Stimulated activated CD4-positive, alpha-beta T cell treated with anti-CD3 and anti-CD28 coated beads, Interleukin-1b, Interleukin-23, amount 100 ng/mL, for 48 hours (primary cell): ENCODE measurements at regions not wholly inside any gene's neighbourhood (a gene's known extent, or its start where the extent isn't known, plus 50 kb on each side); places are given as distances from the start of the nearest gene placed in this dataset.
"Not testable (repeated sequence)": the region's sequence is repeated elsewhere in the genome, so short reads cannot be mapped to it uniquely, and the experiment has no call there.

ENCODE experiments used
- DNase-seq: peaks from one replicate; pipeline ENCODE4 v3.0.0-alpha.2; 2020

DNA sequence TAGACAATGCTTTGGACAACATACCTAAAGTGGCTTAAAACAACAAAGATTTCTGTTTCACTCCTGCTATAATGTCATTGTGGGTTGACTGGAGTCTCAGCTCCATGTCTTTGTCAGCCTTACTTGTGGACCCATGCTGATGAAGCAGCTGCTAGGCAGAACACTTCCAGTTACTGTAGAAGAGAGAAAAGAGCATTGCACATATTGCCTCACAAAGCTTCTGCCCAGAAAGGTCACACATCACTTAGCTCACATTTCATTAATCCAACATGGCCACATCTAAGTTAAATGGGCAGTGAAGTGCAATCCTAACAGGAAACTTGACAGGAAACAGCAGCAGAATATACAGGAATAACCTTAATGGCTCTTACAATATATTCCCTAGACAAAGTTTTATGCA, 480.5 kb upstream of the HTR1E start:
- DNase-seq: no peak

- no peak for DNase-seq
Measured at GRCh38 chr6:86453232-86453631, 484.1 kb upstream of the HTR1E start.

GRCh38 chr6:86448398-86448797, 488.9 kb upstream of the HTR1E start:
- DNase-seq: no peak

DNA sequence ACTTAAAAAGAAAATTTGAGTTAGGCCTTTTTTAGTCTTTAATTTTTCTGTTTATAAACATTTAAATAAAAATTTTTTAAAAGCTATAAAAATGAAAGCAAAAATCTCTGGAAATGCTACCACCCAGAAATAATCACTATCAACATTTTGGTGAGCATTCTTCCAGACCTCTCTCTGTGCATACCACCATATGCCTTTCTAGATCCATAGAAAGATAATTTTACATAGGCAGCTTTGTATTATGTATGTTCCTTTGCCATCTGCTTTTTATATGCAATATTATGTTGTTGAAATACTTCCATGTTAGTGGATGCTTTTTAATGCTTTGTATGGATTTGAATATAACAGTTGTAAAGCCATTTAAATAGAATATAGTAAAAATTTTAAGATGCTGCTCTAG, 496.7 kb upstream of the HTR1E start:
- no peak for DNase-seq

- no peak for DNase-seq
Measured at GRCh38 chr6:86423571-86423970, 513.8 kb upstream of the HTR1E start.

GRCh38 chr6:86412057-86412456, 525.3 kb upstream of the HTR1E start:
- no peak for DNase-seq

GRCh38 chr6:86407128-86407527, 530.2 kb upstream of the HTR1E start:
- no peak for DNase-seq

DNA sequence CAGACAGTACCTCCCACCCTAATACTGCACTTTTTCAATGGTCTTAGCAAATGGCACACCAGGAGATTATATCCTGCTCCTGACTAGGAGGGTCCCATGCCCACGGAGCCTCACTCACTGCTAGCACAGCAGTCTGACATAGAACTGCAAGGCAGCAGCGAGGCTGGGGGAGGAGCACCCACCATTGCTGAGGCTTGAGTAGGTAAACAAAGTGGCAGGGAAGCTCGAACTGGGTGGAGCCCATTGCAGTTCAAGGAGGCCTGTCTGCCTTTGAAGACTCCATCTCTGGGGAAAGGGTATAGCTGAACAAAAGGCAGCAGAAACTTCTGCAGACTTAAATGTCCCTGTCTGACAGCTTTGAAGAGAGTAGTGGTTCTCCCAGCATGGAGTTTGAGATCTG, 544.5 kb upstream of the HTR1E start:
- DNase-seq: not testable (repeated sequence)

DNA sequence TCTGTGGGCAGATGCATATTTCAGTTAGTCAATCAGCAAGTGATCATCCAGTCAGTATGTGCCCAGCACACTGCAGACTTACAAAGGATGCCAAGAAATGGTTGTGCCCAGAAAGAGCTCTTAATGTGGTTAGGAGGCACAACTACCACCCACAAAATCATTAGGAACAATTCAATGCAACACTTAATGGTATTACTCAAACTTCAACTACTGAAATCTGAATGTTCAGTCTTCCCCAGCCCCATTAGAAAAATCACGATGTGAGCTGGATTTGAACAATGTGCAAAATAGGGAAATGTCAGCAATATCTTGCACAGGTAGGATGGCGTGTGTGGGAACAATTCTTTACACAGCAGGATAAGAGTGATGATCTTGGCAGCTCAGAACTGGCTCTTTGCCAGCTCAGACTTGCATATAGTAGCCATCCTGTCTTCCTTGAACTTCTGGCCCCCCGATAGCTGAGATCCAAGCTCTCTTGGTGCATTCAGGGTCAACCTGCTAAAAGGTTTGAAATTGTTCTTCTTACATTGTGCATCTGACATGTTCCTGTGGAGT, 556.7 kb upstream of the HTR1E start:
- no peak for DNase-seq

DNA sequence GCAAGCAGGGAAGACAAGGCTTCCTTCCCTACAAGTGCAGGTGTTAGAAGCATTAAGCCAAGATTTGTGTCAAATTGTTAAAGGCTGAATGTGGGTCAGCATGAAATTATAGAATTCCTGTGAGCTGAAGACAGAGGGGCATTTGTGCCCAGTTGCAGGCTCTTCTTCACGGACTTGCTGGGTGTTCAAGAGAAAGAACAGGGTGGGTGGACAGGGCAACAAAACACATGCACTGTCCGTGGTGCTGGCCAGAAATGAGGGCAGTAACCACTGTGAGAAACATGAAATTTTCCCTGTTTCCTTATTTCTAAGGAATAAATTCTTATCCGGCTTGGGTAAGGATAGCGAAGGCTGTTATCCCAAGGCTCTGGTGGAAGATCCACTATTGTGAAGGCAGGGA, 579.5 kb upstream of the HTR1E start:
- DNase-seq: no peak

DNA sequence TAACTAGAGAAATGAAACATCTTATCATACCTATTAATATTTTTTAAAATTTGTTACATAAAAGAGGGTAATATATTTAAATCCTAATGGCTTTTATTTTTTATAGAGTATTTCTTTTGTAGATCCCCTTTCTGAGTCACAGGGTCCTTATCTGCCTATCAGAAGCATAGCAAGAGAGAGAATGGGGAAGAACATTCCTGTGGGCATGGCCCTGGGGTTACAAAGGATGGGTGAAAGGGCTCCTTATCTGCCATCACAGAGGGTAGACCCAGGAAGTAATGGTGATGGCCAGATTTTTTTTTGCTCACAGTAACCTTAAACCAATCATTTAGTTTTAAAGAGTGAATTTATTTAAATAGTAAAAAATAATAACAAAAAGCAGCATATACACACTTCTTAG, 582.1 kb upstream of the HTR1E start:
- no peak for DNase-seq

GRCh38 chr6:86331919-86332318, 605.4 kb upstream of the HTR1E start:
- DNase-seq: no peak

- no peak for DNase-seq
Measured at GRCh38 chr6:86331265-86331840, 606.0 kb upstream of the HTR1E start.

DNA sequence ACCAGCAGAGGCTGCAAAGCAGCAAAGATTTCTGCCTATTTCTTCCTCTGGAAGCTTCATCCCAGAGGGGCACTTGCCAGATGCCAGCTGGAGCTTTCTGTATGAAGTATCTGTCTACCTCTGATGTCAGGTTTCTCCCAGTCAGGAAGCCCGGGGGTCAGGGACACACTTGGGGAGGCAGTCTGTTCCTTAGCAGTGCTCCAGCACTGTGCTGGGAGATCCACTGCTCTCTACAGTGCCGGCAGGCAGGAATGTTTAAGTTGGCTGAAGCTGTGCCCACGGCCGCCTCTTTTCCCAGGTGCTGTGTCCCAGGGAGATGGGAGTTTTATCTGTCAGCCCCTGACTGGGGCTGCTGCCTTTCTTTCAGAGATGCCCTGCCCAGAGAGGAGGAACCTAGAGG, 631.1 kb upstream of the HTR1E start:
- no peak for DNase-seq

DNA sequence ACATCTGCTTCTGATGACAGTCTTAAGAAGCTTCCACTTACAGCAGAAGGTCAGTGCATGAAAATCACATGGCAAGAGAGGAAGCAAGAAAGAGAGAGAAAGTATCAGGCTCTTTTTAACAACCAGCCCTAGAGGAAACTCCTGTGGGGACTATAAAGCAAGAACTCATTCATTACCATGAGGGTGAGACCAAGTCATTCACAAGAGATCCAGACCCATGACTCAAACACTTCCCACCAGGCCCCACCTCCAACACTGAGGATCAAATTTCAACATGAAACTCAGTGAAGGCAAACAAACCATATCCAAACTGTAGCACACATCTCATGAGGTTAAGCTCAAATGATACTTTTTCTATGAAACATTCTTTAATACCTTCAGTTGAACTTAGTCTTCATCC, 643.2 kb upstream of the SYNCRIP start:
- DNase-seq: no peak

GRCh38 chr6:86284809-86285480, 642.3 kb upstream of the SYNCRIP start:
- DNase-seq: not testable (repeated sequence)

GRCh38 chr6:86283596-86283995, 640.9 kb upstream of the SYNCRIP start:
- DNase-seq: not testable (repeated sequence)

DNA sequence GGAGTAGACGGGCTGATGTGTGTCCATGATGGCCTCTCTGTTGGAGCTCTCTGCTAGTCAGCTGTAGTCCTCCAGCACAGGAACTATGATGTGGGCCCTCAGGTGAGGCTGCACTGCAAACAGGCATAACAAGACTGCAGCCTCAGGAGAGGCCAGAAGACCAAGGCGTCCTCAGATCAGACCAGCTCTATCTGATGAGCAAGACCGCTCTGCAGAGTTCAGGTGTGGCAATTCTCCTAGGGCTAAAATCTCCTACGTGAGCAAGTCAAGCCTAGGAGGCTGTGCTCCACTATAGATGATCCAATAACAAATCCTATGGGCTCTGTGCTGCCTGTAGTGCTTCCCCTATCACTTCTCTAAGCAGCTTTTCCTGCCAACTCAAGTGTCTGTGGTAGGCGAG, 633.4 kb upstream of the SYNCRIP start:
- DNase-seq: no peak

DNA sequence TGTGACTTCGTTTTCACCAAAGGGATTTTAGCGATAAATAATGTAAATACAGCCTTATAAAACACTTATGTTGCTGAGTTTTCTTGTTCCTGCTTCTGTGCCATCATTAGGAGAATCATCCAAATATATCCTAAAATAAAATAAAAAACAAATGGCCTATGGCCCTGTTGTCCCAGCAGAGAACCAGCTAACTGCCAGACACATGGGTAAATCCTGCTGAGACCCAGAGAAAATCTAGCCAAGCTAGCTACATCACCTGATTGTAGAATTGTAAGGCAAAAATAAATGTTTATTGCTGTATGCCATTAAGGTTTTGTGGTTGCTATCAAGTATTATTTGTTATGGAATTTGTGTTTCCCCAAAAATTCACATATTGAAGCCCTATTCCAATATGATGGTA, 631.2 kb upstream of the SYNCRIP start:
- DNase-seq: no peak

DNA sequence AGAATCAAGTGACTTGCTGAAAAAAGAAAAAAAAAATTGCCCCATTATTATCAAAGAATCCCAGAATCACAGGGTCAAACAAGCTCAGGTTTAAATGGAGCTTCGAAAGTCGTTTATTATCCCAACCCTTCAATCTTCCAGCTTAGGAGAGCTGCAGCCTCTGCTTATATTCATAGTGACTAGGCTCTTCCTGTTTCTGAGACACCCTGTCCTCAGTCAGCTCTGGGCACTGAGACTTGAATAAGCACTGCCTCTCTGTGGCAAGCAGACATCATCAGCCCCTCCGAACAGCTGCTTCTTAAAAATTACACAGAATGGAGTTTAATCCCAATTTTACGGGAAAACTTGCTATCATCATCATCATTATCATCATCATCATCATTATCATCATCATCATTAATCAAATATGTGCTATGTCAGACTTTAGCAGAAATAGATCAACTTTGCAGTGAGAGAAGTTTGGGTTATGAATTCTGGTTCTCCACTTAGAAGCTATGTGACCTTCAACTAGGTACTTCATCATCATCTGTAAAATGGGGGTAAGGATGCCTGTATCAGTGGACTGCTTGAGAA, 614.0 kb upstream of the SYNCRIP start:
- DNase-seq: no peak

DNA sequence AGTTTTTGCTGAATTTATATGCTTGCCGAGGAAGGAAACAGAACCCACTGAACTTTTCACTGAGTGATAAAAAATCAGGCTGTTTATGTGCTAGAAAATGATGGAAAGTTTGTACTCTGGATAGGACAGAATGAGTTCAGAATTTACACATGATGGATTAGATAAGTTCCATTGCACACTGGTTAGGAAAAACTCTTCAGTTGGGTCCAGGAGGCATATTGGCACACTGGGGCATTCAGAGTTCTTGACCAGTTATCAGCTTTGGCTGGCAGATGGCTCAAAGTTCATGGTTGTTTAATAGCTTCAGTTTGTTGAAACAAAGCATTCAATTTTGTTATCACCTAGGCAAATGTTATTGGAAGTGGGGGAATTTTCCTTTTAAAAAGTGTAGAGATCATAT, 613.3 kb upstream of the SYNCRIP start:
- no peak for DNase-seq

- DNase-seq: no peak
Measured at GRCh38 chr6:86251106-86251505, 608.4 kb upstream of the SYNCRIP start.

- no peak for DNase-seq
Measured at GRCh38 chr6:86217906-86218305, 575.2 kb upstream of the SYNCRIP start.

DNA sequence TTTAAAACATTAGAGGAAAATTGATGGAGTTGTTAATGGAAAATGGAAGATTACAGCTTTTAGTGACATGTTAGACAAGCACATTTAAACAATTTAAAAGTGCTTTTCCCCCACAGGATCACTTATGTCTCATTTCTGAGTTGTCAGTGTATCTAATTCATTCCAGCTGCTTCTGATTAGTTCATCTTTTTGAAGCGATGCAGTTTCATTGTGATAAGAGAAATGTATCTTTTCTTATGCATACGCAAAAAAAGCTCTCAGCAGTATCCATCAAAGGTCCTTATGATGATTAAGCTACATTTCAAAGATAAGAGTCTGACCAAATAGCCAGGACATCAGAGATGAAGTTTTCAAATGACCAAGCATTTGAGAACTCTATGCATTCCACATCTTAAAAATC, 572.6 kb upstream of the SYNCRIP start:
- no peak for DNase-seq

- no peak for DNase-seq
Measured at GRCh38 chr6:86205980-86206379, 563.3 kb upstream of the SYNCRIP start.
